ENCODE measurements at regions not wholly inside any gene's neighbourhood (a gene's known extent, or its start where the extent isn't known, plus 50 kb on each side); places are given as distances from the start of the nearest gene placed in this dataset.

GRCh38 chr6:168783720-168784119 is 342.7 kb downstream of the SMOC2 start:
- no peak overlapping the region for H3K27ac ChIP-seq
- in situ Hi-C loops (cut with HindIII; ENCODE audit: low pct_ligation_motif_present, low sequenced_read_pairs) = no loop called here
- H3K4me3 ChIP-seq (ENCODE audit: low read depth, low read length) = no peak overlapping the region
- DNase-seq = no peak
- no peaks in the 10 kb centered on the region for H3K27me3 ChIP-seq (replicated peaks)
- TF ChIP-seq, protein P1, sequence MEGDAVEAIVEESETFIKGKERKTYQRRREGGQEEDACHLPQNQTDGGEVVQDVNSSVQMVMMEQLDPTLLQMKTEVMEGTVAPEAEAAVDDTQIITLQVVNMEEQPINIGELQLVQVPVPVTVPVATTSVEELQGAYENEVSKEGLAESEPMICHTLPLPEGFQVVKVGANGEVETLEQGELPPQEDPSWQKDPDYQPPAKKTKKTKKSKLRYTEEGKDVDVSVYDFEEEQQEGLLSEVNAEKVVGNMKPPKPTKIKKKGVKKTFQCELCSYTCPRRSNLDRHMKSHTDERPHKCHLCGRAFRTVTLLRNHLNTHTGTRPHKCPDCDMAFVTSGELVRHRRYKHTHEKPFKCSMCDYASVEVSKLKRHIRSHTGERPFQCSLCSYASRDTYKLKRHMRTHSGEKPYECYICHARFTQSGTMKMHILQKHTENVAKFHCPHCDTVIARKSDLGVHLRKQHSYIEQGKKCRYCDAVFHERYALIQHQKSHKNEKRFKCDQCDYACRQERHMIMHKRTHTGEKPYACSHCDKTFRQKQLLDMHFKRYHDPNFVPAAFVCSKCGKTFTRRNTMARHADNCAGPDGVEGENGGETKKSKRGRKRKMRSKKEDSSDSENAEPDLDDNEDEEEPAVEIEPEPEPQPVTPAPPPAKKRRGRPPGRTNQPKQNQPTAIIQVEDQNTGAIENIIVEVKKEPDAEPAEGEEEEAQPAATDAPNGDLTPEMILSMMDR (IDR thresholded peaks at IDR 0.05; ENCODE audit: low read depth, low read length, missing control alignments) = no peak
- H3K36me3 ChIP-seq (replicated peaks) = no peaks in the 10 kb centered on the region

DNA sequence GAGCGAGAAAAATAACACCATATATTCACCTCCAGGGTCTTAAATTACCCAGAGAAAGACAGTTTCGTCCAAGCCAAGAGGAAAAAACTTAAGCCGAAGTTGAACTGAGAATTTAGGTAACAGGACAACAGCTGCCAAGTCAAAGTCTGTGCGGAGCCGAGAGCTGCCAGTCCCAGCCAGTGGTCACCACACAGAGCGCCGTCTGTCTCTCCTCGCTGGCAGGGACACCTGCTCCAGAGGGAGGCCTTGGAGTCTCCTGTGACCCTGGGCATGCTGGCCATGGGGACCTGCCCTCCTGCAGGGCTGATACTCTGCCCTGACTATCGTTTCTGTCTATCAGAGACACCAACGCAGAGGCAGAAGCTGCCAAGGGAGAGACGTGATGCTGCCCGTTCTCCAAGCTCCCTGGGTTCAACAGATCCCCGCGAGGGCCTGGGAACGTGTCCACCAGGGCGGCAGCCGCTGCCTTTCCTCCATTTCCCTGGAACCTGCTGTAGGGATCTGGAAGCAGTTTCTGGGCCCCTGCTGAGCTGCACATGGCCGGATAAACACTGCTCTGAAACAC is 341.3 kb downstream of the SMOC2 start:
- Histone ChIP-seq H3K27ac (no peak overlapping the region), H3K36me3 (replicated peaks) (no peaks in the 10 kb centered on the region), H3K27me3 (replicated peaks) (no peaks in the 10 kb centered on the region), H3K4me3 (ENCODE audit: low read depth, low read length) (no peak overlapping the region)
- in situ Hi-C loops (cut with HindIII; ENCODE audit: low pct_ligation_motif_present, low sequenced_read_pairs) = no loop called here
- TF ChIP-seq, protein P1 (IDR thresholded peaks at IDR 0.05; ENCODE audit: low read depth, low read length, missing control alignments) = no peak
- no peak for DNase-seq

DNA sequence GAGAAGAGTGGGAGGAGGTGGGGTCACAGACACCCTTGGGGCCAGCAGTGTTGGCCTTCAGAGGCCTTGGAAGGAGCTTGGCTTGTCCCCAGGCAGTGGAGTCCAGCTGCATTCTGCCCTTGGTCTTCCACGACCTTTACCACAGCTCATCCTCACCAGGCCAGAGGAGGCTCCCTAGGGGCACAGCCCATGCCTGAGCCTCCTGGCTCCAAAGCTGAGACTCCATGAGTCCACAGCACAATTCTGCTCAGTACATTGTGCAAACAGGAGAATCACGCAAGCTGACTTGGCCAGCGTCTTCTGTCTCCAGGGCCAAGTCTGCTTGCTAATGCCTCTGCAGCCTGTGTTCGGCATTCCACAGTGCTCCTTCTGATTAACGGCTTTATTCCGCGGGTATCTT is 337.2 kb downstream of the SMOC2 start:
- TF ChIP-seq, protein P1 (IDR thresholded peaks at IDR 0.05; ENCODE audit: low read depth, low read length, missing control alignments) = no peak
- no peaks in the 10 kb centered on the region for H3K36me3 ChIP-seq (replicated peaks)
- no peaks in the 10 kb centered on the region for H3K27me3 ChIP-seq (replicated peaks)
- H3K4me3 ChIP-seq (ENCODE audit: low read depth, low read length) = no peak overlapping the region
- in situ Hi-C loops (cut with HindIII; ENCODE audit: low pct_ligation_motif_present, low sequenced_read_pairs) = no loop called here
- no peak for DNase-seq
- no peak overlapping the region for H3K27ac ChIP-seq

DNA sequence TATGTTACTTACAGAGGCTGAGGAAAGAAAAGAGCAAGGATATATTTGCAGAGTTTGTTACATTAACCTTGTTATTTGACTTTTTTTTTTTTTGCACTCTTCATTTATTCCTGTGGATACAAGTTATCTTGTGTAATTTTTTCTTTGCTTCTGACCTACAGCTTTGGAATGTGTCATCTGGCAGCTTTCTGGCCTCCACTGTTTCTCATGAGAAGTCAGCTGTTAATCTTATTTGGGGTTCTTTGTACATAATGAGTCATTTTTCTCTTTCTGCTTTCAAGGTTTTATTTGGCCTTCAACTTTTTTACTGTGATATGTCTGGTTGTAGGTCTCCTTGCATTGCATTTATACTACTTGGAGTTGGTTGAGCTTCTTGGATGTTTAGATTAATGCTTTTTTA is 333.4 kb downstream of the SMOC2 start:
- Histone ChIP-seq H3K4me3 (ENCODE audit: low read depth, low read length) (no peak overlapping the region), H3K27me3 (replicated peaks) (no peaks in the 10 kb centered on the region), H3K27ac (no peak overlapping the region), H3K36me3 (replicated peaks) (no peaks in the 10 kb centered on the region)
- DNase-seq = peak; percentile 13
- in situ Hi-C loops (cut with HindIII; ENCODE audit: low pct_ligation_motif_present, low sequenced_read_pairs) = no loop called here
- TF ChIP-seq, protein P1 (IDR thresholded peaks at IDR 0.05; ENCODE audit: low read depth, low read length, missing control alignments) = no peak

DNA sequence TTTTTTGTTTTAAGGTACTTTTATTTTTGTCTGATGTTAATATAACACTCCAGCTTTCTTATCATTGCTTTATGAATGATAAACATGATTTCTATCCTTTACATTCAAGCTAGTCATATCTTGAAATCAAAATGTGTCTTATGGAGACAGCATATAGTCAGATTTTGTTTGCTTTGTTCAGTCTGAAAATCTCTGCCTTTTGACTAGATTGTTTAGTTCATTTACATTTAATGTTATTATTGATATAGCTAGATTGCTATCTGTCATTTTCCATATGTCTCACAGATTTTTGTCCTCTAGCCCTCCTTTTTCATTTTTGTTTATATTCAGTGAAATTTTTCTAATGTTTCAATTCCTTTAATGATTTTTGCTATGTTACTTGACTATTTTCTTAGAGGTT is 332.8 kb downstream of the SMOC2 start:
- H3K27me3 ChIP-seq (replicated peaks) = no peaks in the 10 kb centered on the region
- TF ChIP-seq, protein P1 (IDR thresholded peaks at IDR 0.05; ENCODE audit: low read depth, low read length, missing control alignments) = no peak
- no peak overlapping the region for H3K27ac ChIP-seq
- no peak overlapping the region for H3K4me3 ChIP-seq (ENCODE audit: low read depth, low read length)
- no peak for DNase-seq
- in situ Hi-C loops (cut with HindIII; ENCODE audit: low pct_ligation_motif_present, low sequenced_read_pairs) = no loop called here
- no peaks in the 10 kb centered on the region for H3K36me3 ChIP-seq (replicated peaks)

GRCh38 chr6:168765752-168766151 is 324.8 kb downstream of the SMOC2 start:
- TF ChIP-seq, protein P1 (IDR thresholded peaks at IDR 0.05; ENCODE audit: low read depth, low read length, missing control alignments) = no peak
- in situ Hi-C loops (cut with HindIII; ENCODE audit: low pct_ligation_motif_present, low sequenced_read_pairs) = no loop called here
- DNase-seq = no peak
- H3K4me3 ChIP-seq (ENCODE audit: low read depth, low read length) = no peak overlapping the region
- H3K27ac ChIP-seq = no peak overlapping the region
- H3K27me3 ChIP-seq (replicated peaks) = no peaks in the 10 kb centered on the region
- no peaks in the 10 kb centered on the region for H3K36me3 ChIP-seq (replicated peaks)

Data from brain microvascular endothelial cell (primary cell).